ENCODE measurements at regions not wholly inside any gene's neighbourhood (a gene's known extent, or its start where the extent isn't known, plus 50 kb on each side); places are given as distances from the start of the nearest gene placed in this dataset.

- Histone ChIP-seq H3K36me3 (replicated peaks in 1 of 2; ENCODE audit: control extremely low read depth in 1 of 2, control insufficient read depth in 1 of 2, extremely low read depth in 1 of 2, insufficient read depth in 2 of 2, low read length in 1 of 2) (no peaks in the 10 kb centered on the region), H3K4me1 (ENCODE audit: control insufficient read depth in 2 of 2, insufficient read depth in 2 of 2, low read length in 2 of 2) (no peaks in the 10 kb centered on the region), H3K79me2 (ENCODE audit: control insufficient read depth, insufficient read depth, low read length) (no peaks in the 10 kb centered on the region), H4K20me1 (ENCODE audit: control insufficient read depth, insufficient read depth, low read length, poor library complexity, severe bottlenecking) (no peaks in the 10 kb centered on the region), H2AFZ (ENCODE audit: insufficient read depth, low read depth, low read length, poor library complexity, severe bottlenecking) (no peak overlapping the region), H3K27ac (ENCODE audit: low read length in 2 of 2) (no peak overlapping the region), H3K4me2 (replicated peaks; ENCODE audit: low read depth, low read length, poor library complexity, severe bottlenecking) (no peak overlapping the region), H3K9me3 (ENCODE audit: control extremely low read depth in 1 of 3, control insufficient read depth in 2 of 3, insufficient read depth in 1 of 3, low read length in 2 of 3) (peaks cover 0 to 6% (median 0%) of the 10 kb centered on the region in 3 donors), H3K27me3 (replicated peaks in 1 of 4; ENCODE audit: control extremely low read depth in 1 of 4, control insufficient read depth in 3 of 4, insufficient read depth in 4 of 4, low read length in 3 of 4) (no peaks in the 10 kb centered on the region), H3K9ac (ENCODE audit: low read length) (no peak overlapping the region), H3K4me3 (ENCODE audit: control extremely low read depth in 1 of 5, extremely low read depth in 1 of 5, insufficient read depth in 1 of 5, low read depth in 2 of 5, low read length in 4 of 5) (no peak overlapping the region)
- Mint-ChIP-seq H3K4me3 (no peak overlapping the region), H3K27me3 (no peaks in the 10 kb centered on the region), H3K27ac (no peak overlapping the region), H3K4me1 (no peaks in the 10 kb centered on the region), H3K9me3 (ENCODE audit: insufficient read depth) (peaks cover 8% of the 10 kb centered on the region)
- ATAC-seq (ENCODE audit: low read depth) = no peak
- CTCF ChIA-PET = no interaction called here
- TF ChIP-seq EZH2 (IDR thresholded peaks at IDR 0.05; ENCODE audit: borderline replicate concordance, insufficient read depth, low read depth, low read length, poor library complexity, severe bottlenecking) = no peak
- no peak for TF ChIP-seq CTCF (IDR thresholded peaks at IDR 0.05)
- POLR2A ChIA-PET = no interaction called here
- DNase-seq = no peak
- no CpG with 5 or more reads among the region's 2 CpGs for WGBS (ENCODE audit: insufficient coverage)
- intact Hi-C loops (cut with micrococcal nuclease) = no loop called here
Observed at GRCh38 chr13:56923626-56924140, 217.0 kb upstream of the PRR20A start.

GRCh38 chr13:56924401-56924800, 216.3 kb upstream of the PRR20A start:
- WGBS (ENCODE audit: insufficient coverage) = no CpG with 5 or more reads among the region's 2 CpGs
- Mint-ChIP-seq H3K4me3 (no peak overlapping the region), H3K9me3 (ENCODE audit: insufficient read depth) (peaks cover 8% of the 10 kb centered on the region), H3K27ac (no peak overlapping the region), H3K27me3 (no peaks in the 10 kb centered on the region), H3K4me1 (no peaks in the 10 kb centered on the region)
- CTCF ChIA-PET = no interaction called here
- Histone ChIP-seq H4K20me1 (ENCODE audit: control insufficient read depth, insufficient read depth, low read length, poor library complexity, severe bottlenecking) (no peaks in the 10 kb centered on the region), H3K4me3 (ENCODE audit: control extremely low read depth in 1 of 5, extremely low read depth in 1 of 5, insufficient read depth in 1 of 5, low read depth in 2 of 5, low read length in 4 of 5) (no peak overlapping the region), H3K36me3 (replicated peaks in 1 of 2; ENCODE audit: control extremely low read depth in 1 of 2, control insufficient read depth in 1 of 2, extremely low read depth in 1 of 2, insufficient read depth in 2 of 2, low read length in 1 of 2) (no peaks in the 10 kb centered on the region), H3K4me1 (ENCODE audit: control insufficient read depth in 2 of 2, insufficient read depth in 2 of 2, low read length in 2 of 2) (no peaks in the 10 kb centered on the region), H2AFZ (ENCODE audit: insufficient read depth, low read depth, low read length, poor library complexity, severe bottlenecking) (no peak overlapping the region), H3K4me2 (replicated peaks; ENCODE audit: low read depth, low read length, poor library complexity, severe bottlenecking) (no peak overlapping the region), H3K9ac (ENCODE audit: low read length) (no peak overlapping the region), H3K27ac (ENCODE audit: low read length in 2 of 2) (no peak overlapping the region), H3K27me3 (replicated peaks in 1 of 4; ENCODE audit: control extremely low read depth in 1 of 4, control insufficient read depth in 3 of 4, insufficient read depth in 4 of 4, low read length in 3 of 4) (no peaks in the 10 kb centered on the region), H3K79me2 (ENCODE audit: control insufficient read depth, insufficient read depth, low read length) (no peaks in the 10 kb centered on the region), H3K9me3 (ENCODE audit: control extremely low read depth in 1 of 3, control insufficient read depth in 2 of 3, insufficient read depth in 1 of 3, low read length in 2 of 3) (peaks cover 0 to 6% (median 0%) of the 10 kb centered on the region in 3 donors)
- TF ChIP-seq CTCF (IDR thresholded peaks at IDR 0.05) = no peak
- no peak for TF ChIP-seq EZH2 (IDR thresholded peaks at IDR 0.05; ENCODE audit: borderline replicate concordance, insufficient read depth, low read depth, low read length, poor library complexity, severe bottlenecking)
- POLR2A ChIA-PET = no interaction called here
- intact Hi-C loops (cut with micrococcal nuclease) = no loop called here
- DNase-seq = no peak
- ATAC-seq (ENCODE audit: low read depth) = no peak

Measured in B cell (primary cell).